Large intestine (tissue), 3 donors: ENCODE measurements at regions not wholly inside any gene's neighbourhood (a gene's known extent, or its start where the extent isn't known, plus 50 kb on each side); places are given as distances from the start of the nearest gene placed in this dataset.

Experiments used
- DNase-seq, 2 donors: peaks; one replicate each; pipeline versions ENCODE4 v3.0.0 to v3.0.0-alpha.2; 2013
- H3K27ac ChIP-seq: one replicate; pipeline ENCODE4 v1.5.1; 2013; ENCODE audit warnings: low read length
- H3K27me3 ChIP-seq: 2 replicates; pipeline ENCODE4 v1.6.1; 2013; ENCODE audit warnings: low read length; ENCODE audit not compliant: control insufficient read depth, insufficient read depth
- H3K36me3 ChIP-seq: 2 replicates; pipeline ENCODE4 v1.6.1; 2013; ENCODE audit warnings: low read length; ENCODE audit not compliant: control insufficient read depth, insufficient read depth
- H3K4me1 ChIP-seq: one replicate; pipeline ENCODE4 v1.6.1; 2013; ENCODE audit warnings: low read length; ENCODE audit not compliant: control insufficient read depth, insufficient read depth
- H3K4me3 ChIP-seq: one replicate; pipeline ENCODE4 v1.5.1; 2013; ENCODE audit warnings: low read length
- H3K9me3 ChIP-seq: one replicate; pipeline ENCODE4 v1.6.1; 2013; ENCODE audit warnings: mild to moderate bottlenecking, low read depth, low read length, moderate library complexity; ENCODE audit not compliant: control insufficient read depth
- WGBS: methylation state at CpG from one replicate; pipeline ENCODE4 v1.1.5; 2013; ENCODE audit warnings: low lambda C conversion rate; ENCODE audit not compliant: insufficient coverage; 5-methylcytosine and 5-hydroxymethylcytosine counted together

DNA sequence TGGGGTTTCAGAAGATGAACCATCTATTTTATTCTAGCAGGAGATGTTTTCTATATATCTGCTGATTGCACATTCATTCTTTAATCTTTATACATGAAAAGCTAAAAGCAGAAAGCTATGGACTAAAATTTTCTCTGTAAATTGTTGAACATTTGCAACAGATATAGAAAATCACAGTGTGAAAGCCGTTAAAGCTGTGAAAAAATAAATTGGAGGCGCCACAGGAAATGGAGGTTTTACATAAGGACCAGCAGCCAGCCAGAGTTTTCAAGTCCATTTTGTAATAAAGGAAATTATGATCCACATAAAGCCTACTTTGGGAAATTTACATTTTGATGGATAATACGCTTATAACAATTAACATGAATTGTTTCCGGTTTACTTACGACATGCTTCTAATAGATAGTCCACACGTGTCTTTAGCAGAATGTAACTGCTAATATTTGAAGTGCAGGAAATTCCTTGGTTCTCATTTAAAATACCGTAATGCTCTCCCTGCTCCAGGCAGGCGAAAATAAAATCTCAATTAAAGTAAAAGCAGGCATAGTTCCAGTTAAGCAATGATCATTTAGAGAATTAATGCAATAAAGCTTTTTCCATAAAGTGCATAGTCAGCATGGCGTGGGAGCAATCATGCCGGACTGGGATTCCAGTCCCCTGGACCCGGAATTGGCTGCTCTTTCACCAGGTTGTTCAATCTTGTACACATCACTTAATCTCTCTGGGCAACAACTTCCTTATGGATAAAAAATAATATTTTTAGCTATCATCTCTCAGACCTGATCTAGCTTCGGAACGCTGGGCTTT lies 445.4 kb downstream of the ZNF608 start:
- no peak for DNase-seq
- Histone ChIP-seq H3K27me3 (no peaks in the 10 kb centered on the region), H3K4me3 (no peak overlapping the region), H3K4me1 (no peaks in the 10 kb centered on the region), H3K9me3 (no peaks in the 10 kb centered on the region), H3K36me3 (no peaks in the 10 kb centered on the region), H3K27ac (no peak overlapping the region)
- WGBS, result 89% methylated on average over 7 of the region's 13 CpGs

DNA sequence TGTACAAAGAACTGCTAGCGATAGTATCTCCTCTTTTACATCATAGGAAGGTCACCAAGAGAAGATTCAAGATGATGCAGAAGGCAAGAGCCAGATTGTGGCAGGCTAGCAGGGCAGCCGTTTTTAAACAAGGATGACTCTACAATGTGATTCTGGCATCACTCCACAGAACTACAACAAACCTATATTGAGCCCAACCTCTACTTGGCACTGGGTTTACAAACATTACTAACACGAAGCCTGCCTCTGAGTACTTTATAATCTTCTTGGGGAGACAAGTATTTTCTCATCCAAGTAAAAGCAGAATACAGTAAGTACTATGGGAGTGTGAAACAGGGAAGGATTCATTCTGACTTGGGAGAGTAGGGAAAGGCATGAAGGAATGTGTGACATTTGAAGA lies 448.6 kb downstream of the ZNF608 start:
- Histone ChIP-seq H3K4me3 (no peak overlapping the region), H3K27ac (no peak overlapping the region), H3K36me3 (no peaks in the 10 kb centered on the region), H3K27me3 (no peaks in the 10 kb centered on the region), H3K4me1 (no peaks in the 10 kb centered on the region), H3K9me3 (no peaks in the 10 kb centered on the region)
- DNase-seq, result no peak
- 50% methylated on average over 2 of the region's 3 CpGs for WGBS

DNA sequence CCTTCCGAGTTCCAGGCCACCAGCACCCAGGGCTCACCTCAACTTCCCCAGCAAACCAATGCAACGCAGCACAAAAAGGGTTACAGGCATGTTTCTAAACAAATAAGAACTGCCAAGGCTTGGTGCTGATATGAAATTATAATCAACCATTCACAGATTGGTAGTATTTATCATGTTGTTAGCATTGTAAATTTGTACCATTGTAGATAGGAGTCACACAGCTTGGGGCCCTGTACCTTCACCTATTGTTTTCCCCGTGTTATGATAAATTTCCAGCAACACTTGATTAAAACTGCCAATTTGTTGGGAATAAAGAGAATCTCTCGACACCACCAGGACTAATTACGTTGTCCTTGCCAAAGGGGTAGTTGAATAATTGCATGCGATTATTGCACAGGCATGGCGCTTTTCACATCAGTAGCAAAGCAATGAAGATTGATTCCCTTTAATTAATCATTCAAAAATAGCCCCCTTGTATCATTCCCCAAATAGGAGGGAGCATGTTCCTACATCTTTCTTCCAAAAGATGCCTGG lies 454.1 kb downstream of the ZNF608 start:
- H3K36me3 ChIP-seq, result no peaks in the 10 kb centered on the region
- H3K4me3 ChIP-seq, result no peak overlapping the region
- H3K4me1 ChIP-seq, result no peaks in the 10 kb centered on the region
- no peak for DNase-seq
- no peaks in the 10 kb centered on the region for H3K27me3 ChIP-seq
- no peak overlapping the region for H3K27ac ChIP-seq
- WGBS, result no CpG with 5 or more reads among the region's 7 CpGs
- H3K9me3 ChIP-seq, result no peaks in the 10 kb centered on the region

DNA sequence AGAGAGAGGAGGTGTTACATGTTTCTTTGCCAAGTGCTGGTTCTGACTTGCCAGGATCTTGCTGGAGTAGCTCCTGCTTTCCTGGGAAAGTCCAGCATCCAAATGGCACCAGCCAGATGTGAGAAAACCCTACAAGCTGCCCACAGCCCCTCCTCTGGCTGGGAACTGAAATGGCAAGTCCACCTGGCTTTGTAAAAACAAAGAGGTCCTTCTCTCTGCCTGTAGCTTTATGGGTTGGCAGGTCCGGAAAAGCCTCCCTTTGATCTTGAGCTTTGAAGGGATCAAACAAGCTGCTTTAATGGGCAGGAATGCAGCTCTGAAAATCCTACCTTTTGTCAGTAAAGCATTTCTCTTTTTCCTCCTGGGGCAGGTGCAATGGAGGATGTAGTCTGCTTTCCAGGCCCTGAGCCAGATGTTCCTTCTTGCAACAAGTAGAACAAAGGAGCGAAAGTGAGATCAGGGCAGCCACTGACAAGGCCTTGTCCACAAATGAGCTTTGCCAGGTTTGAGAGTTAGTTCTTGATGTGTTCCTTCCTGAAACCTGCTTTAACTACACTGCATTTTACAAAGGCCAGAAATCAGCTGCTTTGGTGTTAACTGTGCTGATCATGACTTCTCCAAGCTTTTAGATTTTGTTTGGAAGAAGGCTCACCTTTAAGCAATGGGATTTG lies 456.7 kb downstream of the ZNF608 start:
- WGBS, result no CpG with 5 or more reads among the region's 2 CpGs
- Histone ChIP-seq H3K4me1 (no peaks in the 10 kb centered on the region), H3K9me3 (no peaks in the 10 kb centered on the region), H3K4me3 (no peak overlapping the region), H3K27ac (no peak overlapping the region), H3K27me3 (no peaks in the 10 kb centered on the region), H3K36me3 (no peaks in the 10 kb centered on the region)
- no peak for DNase-seq

DNA sequence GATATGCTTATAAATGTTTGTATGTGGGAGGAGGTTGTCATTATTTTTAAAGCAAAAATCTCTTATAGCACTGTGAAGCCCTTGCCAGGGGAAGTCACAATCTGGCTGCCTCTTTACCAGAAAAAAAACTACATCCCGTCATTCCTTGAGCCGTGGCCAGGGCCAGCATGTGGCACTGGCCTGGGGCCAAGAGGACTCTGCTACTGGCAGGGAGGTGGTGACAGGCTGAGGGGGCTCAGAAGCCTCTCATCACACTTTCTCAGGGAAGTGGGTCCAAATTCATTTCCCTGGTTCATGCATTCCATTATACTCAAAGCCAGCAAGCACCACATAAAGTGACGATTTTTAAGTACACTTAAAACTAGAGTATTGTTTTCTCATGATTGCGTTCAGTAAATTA lies 457.3 kb downstream of the ZNF608 start:
- Histone ChIP-seq H3K4me1 (no peaks in the 10 kb centered on the region), H3K9me3 (no peaks in the 10 kb centered on the region), H3K4me3 (no peak overlapping the region), H3K36me3 (no peaks in the 10 kb centered on the region), H3K27me3 (no peaks in the 10 kb centered on the region), H3K27ac (no peak overlapping the region)
- no peak for DNase-seq
- WGBS, result no CpG with 5 or more reads among the region's 4 CpGs

DNA sequence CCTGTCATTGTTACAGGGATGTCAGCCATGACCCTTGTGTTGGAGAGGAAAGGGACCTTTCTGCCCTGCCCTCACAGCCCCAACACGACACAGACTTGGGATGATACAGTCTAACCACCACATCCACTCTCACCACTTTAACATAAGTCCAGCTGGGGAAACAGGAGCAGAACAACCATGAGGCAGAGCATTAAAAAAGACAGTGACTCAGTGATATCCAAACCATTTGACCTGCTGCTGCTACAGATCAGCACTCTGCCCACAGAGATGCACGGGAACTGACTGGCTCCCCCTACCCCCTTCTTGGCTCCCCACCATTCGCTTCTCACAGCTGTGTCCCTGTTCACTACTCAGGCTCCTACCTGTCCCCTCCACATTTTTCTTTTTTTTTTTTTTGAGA lies 458.6 kb downstream of the ZNF608 start:
- Histone ChIP-seq H3K9me3 (no peaks in the 10 kb centered on the region), H3K4me3 (no peak overlapping the region), H3K27ac (no peak overlapping the region), H3K4me1 (no peaks in the 10 kb centered on the region), H3K27me3 (no peaks in the 10 kb centered on the region), H3K36me3 (no peaks in the 10 kb centered on the region)
- 100% methylated on average over 1 of the region's 3 CpGs for WGBS
- DNase-seq, result no peak

DNA sequence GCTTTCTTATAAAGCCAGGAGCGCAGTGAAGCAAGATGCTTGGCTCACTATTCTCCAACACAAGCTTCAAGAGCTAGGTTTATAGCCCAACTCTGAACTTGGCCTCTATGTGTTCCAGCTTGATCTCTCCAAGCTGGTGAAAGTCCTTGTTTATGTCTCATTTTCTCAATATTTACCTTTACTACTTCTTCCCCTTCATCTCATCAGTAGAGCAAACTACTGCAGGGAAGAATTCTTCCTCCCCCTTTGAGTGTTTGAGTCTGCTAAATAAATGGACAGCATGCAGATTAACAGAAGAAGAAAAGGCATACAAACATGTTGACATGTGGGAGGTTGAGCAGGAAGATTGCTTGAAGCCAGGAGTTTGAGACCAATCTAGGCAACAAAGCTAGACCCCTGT lies 460.7 kb downstream of the ZNF608 start:
- no peaks in the 10 kb centered on the region for H3K36me3 ChIP-seq
- no peaks in the 10 kb centered on the region for H3K27me3 ChIP-seq
- WGBS, result no CpG with 5 or more reads among the region's 1 CpG
- no peaks in the 10 kb centered on the region for H3K9me3 ChIP-seq
- H3K4me1 ChIP-seq, result no peaks in the 10 kb centered on the region
- DNase-seq, result peak in 1 of 2 donors; percentile 25
- no peak overlapping the region for H3K4me3 ChIP-seq
- H3K27ac ChIP-seq, result no peak overlapping the region

DNA sequence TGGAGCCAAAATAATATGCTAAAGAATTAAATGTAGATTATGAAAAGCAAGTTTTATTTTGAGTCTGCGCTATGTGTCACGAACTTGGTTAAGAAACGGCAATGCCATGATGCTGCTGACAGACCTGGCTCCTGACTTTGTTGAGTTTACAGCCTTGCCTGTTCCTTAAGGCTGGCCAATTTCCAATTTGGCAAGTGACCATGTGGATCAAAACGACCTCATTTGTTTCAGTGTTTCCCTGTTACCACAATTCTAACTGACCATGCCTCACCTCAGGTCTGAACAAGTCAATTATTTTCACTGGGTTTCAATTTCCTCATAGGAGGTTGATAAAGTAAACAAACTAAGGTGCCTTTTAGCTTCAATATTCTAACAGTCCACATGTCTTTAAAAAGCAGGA lies 461.4 kb downstream of the ZNF608 start:
- H3K27me3 ChIP-seq, result no peaks in the 10 kb centered on the region
- H3K36me3 ChIP-seq, result no peaks in the 10 kb centered on the region
- WGBS, result 80% methylated on average over 1 of the region's 4 CpGs
- H3K4me3 ChIP-seq, result no peak overlapping the region
- no peak for DNase-seq
- no peaks in the 10 kb centered on the region for H3K4me1 ChIP-seq
- no peak overlapping the region for H3K27ac ChIP-seq
- H3K9me3 ChIP-seq, result no peaks in the 10 kb centered on the region

DNA sequence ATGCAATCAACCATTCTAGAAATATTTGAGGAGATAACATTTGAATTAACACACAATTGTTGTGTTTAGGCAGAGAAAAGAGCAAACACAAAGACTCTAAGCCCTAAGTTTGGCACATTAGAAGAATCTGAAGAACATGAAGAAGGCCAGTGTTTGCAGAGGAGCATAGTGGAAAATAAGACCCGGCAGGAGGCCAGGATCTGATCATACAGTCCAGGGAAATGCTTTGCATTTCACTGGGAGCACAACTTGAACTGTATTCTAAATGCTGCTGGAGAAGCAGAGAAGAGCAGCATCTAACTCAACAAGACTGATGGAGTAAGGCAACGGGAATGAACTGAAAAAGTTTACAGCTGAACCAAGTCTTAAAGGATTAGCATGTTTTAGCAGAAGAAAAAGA lies 463.4 kb downstream of the ZNF608 start:
- WGBS, result 63% methylated on average over 2 of the region's 2 CpGs
- Histone ChIP-seq H3K27me3 (no peaks in the 10 kb centered on the region), H3K27ac (no peak overlapping the region), H3K36me3 (no peaks in the 10 kb centered on the region), H3K9me3 (no peaks in the 10 kb centered on the region), H3K4me1 (peaks cover 1% of the 10 kb centered on the region), H3K4me3 (no peak overlapping the region)
- no peak for DNase-seq

DNA sequence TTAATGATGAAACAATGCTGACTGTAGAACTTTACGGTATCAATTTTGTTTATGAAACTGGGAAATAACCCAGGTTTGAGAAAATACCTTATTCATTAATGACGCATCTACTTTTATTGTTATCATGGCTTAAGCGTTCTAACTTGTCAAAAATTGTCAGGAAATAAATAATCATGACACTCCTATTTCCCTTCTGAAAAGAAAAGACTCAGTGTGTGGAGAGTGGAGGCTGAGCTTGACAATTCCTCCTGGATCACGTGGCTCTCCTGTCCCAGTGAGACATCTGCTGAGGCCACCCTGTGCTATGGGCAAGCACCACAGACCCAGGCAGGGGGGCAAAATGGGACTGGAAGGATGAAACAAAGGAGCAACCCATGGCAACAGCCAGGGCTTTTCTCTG lies 466.4 kb downstream of the ZNF608 start:
- 100% methylated on average over 2 of the region's 4 CpGs for WGBS
- Histone ChIP-seq H3K27me3 (no peaks in the 10 kb centered on the region), H3K4me3 (no peak overlapping the region), H3K9me3 (no peaks in the 10 kb centered on the region), H3K4me1 (peaks cover 6% of the 10 kb centered on the region), H3K36me3 (no peaks in the 10 kb centered on the region), H3K27ac (no peak overlapping the region)
- no peak for DNase-seq
